HG03175 (cell line): ENCODE measurements at regions not wholly inside any gene's neighbourhood (a gene's known extent, or its start where the extent isn't known, plus 50 kb on each side); places are given as distances from the start of the nearest gene placed in this dataset.
"Not testable (repeated sequence)": the region's sequence is repeated elsewhere in the genome, so short reads cannot be mapped to it uniquely, and the experiment has no call there.

Experiments used
- ATAC-seq: cut with Tn5 transposase; IDR thresholded peaks from one replicate; pipeline ENCODE4 v1.9.1; 2021; ENCODE audit warnings: mild to moderate bottlenecking, moderate library complexity; ENCODE audit not compliant: unreplicated experiment

DNA sequence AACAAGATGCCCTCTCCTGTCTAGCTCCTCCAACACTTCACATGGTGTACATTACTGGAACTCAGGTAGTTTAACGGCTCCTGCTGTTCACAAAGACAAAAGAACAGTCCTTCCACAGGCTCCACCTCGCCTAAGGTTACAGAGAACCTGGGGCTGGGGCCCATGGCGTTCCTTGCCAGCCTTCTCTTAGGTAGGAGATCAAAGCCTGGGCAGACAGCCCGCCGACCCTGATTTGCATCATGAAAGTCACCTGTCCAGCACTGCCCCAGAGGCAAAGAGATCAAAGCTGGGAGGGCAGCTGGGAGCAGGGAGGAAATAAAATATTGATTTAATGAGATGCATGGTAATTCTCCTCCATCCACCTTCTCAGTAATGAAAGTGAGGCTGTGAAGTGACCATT lies 115.0 kb upstream of the SLIT3 start:
- no peak for ATAC-seq

DNA sequence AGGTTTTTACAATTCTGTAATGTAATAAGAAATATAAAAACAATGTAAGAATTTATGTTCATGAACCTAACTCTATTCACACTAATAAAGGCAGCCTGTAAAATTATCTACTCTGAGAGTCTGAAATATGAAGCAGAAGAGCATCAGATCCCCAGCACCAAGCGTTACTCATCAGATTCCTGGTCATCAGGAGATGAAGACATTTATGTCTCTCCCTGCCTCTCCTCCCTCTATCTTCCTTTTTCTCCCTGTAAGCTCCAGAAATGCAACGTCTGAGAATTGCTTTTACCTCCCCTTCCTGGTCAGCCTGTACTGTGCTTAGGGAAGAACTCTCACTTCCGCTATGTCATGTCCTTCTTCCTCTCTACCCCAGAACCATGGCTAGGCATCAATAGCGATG lies 114.4 kb upstream of the SLIT3 start:
- ATAC-seq, result no peak

DNA sequence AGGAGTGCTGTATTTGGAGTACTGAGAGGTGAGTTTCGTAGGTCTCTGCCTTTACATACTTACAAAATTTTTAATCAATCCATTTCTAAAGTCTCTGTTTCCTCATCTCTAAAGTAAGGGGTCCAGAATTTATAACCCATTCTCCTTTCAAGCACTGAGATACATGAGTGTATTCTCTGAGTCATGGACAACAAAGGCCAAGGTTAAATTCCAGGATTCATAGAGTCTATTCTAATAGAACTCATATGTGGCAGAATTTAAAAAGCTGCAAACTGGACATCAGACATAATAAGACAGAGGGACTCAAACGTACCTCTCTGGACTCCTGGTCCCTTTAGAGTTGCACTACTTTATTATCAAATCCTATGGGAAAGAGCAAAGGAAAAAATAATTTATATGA lies 112.5 kb upstream of the SLIT3 start:
- no peak for ATAC-seq

DNA sequence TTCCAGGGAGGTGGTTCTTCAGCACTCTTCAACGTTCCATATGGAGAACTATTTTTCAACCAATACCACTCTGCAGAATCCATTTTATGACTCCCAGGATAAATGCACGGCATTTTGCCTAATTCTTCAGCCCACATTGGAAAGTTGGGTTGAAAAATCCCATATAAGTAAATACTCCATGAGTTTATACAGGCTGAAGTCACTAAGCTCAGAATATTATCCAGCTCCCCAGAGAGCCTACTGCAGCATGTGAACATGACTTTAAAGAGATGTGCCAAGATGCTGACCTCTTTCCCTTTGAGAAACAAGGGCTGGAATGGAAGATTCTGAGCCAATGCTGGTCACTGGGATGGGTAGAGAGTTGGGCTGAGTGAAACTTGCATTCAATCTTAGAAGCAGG lies 111.9 kb upstream of the SLIT3 start:
- ATAC-seq, result no peak

DNA sequence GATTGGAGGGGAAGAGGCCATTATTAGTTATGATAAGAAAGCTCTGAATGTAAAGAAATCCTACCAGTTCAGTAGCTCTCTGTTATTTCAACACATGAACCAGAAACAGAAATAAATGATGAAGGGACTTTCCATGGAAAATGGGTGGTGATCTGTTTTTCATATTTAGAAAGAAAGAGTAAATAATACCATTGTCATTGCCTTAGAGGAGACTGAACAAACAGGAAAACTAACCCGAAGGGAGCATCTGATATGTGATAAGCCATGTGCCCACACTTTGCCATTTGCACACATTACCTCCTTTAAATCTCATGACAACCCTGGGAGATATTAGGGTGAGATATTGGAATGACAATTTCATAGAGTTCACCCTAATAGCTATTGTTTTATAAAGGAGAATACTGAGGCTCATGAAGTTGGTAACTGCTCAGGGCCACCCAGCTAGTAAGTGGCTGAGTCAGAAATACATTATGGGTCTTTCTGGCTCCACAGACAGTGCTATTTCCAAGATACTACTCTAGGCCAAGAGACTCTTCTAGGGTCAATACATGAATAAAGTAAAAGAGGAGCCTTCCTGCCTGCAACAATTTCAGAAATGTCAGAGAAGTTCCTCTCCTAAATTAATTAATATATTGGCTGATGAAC lies 111.0 kb upstream of the SLIT3 start:
- no peak for ATAC-seq

DNA sequence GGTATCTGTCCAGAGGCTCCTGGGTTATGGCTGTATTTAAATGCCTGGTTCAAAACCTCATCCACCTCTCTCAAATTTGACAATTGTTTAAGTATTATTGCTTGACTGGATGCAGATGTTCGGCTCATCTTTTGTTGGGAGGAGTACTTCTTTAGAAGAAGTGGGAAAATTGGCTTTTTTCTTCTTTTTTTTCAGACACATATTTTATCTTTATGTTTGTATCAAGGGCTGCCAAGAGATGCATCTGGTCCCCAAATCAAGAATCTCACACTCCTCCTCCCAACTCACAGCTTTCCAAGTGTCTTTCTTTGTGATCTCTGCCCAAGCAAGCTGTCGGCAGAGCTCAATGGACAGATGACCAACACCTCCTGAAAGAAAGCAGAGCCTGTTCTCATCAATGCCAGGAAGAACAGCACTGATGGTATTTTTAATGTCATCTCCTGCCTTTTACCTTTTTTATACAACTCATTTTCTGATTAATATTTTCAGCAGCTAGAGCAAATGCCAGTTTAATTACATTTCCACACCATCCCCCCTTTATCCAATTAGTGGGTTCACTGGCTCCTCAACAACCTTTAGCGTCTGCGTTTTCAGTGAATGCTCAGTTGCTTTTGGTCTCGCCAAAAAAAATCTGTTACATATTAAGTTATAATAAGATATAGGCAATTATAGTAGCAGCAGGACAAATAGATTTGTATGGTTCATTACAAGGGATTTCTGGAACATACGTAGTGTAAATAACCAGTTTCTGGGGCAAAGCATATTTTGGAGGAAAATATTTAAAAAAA lies 110.3 kb upstream of the SLIT3 start:
- ATAC-seq, result no peak

DNA sequence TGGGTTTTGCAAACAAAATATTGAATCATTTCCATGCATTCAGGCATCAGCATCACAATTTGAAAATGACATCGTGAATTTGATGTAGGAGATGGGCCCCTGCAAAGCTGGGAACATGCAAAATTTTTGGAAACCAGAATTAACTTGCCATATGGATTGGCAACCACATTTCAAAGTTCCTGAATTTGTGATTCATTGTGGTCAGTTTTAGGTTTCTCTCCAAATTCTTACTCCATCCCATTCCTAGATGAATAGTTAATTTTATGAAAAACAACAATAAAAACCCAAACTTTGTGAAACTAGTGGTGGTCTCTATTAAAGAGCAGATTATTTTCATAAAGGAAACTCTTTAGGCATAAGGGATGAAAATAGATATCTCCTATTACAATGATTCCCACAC lies 107.8 kb upstream of the SLIT3 start:
- no peak for ATAC-seq

DNA sequence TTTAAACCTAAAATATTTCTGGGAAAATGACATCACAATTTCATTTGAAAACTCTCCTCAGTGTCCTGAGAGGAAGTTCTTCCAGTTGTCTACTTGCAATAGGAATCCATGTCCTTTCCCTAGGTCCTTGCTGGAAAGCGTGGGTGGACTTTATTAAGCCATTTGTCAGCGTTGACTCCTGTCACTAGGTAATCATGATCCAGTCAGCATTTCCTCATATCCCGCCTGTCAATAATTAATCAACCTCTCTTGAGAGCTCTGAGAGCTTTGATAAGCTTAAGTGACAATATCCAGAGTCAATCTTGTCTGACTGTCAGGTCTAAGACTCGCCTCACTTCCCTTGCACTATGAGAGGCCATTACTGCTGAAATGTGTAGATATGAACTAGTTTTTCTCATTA lies 107.2 kb upstream of the SLIT3 start:
- ATAC-seq, result no peak

DNA sequence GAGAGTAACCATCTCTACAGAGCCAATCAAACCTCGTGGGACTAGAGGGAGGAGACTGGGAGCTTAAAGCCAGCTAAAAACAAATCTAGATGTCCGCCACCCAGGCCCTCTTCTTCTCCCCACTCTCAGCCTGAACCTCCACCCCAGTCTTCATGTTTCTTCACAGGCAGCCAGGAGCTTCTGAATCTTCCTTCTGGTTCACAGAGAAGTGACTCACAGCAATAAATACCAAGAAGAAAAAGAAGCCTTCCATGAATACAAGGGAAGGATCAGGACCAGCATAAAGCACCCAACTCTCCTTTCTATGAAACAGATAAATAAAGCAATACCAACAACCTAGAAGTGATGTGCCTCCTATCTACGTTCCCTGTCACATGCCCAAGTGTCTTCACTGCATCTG lies 103.3 kb upstream of the SLIT3 start:
- ATAC-seq, result no peak

DNA sequence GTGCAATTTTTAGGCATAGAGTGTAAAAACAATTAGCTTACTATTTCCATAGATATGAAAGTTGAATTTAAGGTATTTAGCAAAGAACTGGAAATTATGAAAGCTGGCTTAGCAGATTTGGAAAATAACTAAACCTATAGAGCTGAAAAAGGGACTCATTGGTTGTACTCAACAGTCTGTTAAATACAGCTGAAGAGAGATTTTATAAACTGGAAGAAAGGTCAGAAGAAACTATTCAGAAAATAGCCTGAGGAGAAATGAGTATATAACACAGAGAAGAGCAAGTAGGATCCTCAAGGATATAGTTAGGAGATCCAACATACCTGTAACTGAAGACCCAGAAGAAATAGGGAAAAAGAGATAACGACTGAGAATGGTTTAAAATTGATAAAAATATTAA lies 97.6 kb upstream of the SLIT3 start:
- no peak for ATAC-seq

DNA sequence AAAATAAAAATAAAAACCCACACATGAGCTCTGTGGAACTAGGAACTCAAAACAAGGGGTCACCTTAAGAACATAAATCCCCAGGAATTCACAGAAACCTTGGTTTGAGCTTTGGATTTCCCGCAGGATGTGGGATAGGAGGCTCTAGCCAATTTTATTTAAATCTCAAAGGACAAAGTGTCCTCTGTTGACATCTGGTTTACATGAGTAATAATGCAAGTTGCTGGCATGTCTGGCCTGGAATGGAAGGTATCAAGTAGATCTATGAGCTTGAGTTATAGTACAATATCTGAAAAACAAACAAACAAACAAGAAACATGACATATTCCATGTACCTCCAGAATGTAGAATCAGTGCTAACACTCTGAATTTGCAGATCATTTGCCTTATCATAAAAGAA lies 94.2 kb upstream of the SLIT3 start:
- no peak for ATAC-seq

DNA sequence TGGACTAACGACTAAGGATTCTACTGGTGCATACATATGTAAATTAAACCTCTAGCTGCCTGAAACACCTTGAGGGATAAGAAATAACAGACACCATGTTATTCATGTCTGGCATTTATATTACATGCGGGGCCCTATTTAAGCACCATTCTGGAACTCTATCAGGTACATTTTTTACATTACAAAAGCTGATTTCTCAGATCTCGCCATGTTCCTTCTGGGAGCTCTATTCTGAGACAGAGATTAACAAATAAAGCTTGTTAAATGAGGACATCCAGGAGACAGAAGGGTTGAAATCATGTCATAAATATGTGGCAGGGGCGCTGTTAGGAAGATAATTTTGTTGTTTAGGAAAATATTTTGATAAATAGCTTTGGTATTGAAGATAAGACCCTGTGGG lies 93.4 kb upstream of the SLIT3 start:
- ATAC-seq, result no peak

DNA sequence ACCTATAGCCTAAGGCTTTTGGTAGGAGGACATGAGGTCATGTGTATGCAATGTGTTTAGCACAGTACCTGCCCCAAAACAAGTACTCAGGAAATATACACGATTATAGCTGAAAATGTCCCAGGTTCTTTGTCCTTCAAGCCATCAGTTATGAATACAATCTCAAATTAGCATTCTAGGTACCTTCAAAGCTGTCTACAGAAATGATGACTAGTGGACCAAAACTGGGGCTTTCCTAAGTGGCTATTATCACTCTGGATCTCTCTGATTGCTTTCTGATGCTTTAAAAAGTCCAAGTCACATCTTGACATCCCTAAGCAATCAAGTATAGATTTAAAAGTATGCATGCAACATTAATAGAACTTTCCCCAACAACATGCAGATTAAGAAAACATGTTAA lies 93.0 kb upstream of the SLIT3 start:
- no peak for ATAC-seq

DNA sequence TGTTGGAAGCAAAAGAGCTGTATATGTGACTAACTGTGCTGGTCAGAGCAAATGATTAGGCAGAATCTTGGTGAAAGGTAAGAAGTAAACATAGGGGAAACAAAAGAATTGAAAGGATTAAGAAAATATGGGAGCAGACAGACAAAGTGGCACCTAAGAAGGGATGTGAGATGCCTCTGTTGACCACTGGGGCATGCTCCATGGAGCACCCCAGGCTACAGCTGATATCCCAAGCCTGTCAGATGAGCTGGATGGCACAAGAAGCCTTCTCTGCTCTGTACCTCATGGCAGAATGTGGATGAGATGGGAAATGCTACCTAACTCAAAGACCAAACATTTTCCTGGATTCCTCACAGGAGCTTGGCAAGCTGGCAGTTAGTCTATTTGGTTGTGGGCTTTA lies 89.3 kb upstream of the SLIT3 start:
- ATAC-seq, result no peak

DNA sequence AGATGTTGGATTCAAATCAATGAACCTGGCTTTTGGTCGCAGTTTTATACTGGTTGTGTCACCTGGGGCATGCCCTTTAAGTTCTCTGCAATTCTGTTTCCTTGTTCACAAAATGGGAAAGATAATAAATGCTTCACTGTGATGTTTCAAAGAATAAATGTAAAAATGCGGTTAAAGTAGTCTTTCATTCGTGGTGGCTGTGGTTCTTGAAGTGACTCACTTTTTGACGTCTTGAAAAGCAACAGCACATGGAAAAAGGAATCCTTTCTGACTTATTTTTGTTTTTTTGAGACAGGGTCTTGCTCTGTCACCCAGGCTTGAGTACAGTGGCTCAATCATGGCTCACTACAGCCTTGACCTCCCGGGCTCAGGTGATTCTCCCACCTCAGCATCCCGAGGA lies 88.4 kb upstream of the SLIT3 start:
- ATAC-seq, result no peak

DNA sequence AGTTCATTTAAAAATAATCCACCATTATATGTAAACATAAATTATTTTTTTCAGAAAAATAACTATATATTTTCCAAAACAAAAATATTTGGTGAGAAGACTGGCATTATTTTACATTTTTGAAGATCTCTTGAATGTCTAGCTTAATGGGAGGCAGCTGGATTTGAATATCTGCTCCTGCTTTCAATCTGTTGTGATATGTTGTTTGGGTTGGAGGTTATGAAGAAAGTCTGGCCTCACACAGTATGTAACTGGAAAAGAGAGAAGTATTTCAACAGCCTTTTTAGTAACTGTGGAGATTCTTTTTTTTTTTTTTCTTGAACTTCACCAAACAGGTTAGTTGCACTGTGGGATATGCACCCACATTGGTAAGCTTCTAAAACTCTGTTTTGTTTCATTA lies 84.7 kb upstream of the SLIT3 start:
- ATAC-seq, result no peak

DNA sequence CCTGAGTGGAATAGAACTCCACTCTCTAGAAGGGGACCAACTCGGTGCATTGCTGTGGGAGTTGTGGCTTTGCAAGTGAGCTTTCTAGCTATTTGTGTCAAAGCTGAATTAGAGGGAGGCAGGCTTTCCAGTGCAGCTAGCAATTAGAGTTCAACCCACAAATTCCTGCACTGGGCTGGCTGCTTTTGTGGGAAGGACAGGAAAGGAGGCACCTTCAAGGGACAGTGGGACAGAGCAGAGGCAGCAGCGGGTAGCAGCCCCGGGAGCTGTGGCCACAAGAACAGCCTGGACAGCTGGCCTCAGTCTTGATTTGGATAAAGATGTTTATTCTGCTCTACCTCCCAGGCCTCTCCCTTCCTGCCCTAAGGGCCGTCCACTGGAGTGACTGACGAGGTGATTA lies 83.7 kb upstream of the SLIT3 start:
- no peak for ATAC-seq

DNA sequence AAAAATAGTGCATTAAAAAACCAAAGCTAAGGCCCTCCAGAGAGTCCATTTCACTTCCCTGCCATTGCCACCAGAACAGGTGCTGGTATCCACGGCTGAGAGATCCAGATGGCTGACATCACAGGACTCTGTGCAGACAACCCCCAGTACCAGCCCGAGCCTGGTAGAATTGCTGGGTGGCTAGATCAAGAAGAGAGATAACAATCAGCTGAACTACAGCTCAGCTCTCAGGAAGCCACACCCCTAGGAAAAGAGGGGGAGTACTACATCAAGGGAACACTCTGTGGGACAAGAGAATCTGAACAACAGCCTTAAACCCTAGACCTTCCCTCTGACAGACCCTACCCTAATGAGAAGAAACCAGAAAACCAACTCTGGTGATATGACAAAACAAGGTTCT lies 73.8 kb upstream of the SLIT3 start:
- no peak for ATAC-seq

DNA sequence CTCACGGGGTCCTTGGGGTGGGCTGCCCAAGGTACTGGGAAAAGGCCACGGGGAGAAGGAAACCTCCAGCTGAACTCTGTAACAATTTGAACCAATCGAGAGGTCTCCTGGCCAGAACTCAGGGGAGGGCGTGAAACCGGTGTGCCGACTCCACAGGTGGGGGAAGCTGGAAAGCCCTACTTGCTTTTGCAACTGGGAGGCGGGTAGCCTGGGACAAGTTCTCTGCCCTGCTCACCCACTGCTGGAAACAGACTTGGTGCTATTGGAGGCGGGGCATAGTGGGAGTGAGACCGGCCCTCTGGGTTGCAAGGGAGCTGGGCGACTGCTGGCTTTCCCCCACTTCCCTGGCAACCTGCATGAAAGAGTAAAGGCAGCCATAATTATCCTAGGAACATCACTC lies 73.2 kb upstream of the SLIT3 start:
- ATAC-seq, result no peak

DNA sequence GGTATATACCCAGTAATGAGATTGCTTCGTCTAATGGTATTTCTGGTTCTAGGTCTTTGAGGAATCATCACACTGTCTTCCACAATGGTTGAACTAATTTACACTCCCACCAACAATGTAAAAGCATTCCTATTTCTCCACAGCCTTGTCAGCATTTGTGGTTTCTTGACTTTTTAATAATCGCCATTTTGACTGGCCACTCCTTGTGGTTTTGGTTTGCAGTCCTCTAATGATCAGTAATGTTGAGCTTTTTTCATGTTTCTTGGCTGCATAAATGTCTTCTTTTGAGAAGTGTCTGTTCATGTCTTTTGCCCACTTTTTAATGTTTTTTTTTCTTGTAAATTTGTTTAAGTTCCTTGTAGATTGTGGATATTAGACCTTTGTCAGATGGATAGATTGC lies 70.9 kb upstream of the SLIT3 start:
- not testable (repeated sequence) for ATAC-seq

DNA sequence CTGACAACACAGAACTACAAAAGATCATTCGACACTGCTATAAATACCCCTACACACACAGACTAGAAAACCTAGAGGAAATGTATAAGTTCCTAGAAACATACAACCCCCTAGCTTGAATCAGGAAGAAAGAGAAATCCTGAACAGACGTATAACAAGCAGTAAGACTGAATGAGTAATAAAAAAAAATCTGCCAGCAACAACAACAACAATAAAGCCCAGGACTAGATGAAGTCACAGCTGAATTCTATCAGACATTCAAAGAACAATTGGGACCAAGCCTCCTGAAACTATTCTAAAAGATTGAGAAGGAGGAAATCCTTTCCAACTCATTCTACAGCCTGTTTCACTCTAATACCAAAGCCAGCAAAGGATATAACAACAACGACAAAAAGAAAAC lies 68.2 kb upstream of the SLIT3 start:
- no peak for ATAC-seq

DNA sequence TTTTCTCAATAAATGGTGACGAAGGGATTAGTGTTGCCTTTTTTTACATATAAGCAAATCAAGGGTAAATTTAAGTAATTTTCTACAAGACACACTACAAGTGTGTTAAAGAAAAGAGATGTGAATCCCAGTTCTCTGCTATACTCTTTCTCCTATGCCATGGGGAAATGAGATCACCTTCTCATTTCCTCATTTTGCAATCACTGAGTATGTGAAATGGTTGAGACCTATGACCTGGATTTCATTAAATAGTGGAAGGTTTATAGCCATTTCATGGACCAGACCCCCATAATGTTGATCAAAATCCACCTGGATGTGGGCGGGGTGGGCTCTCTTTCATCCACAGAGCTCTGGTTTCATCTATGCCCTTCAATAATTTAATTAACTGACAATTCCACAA lies 66.9 kb upstream of the SLIT3 start:
- no peak for ATAC-seq

DNA sequence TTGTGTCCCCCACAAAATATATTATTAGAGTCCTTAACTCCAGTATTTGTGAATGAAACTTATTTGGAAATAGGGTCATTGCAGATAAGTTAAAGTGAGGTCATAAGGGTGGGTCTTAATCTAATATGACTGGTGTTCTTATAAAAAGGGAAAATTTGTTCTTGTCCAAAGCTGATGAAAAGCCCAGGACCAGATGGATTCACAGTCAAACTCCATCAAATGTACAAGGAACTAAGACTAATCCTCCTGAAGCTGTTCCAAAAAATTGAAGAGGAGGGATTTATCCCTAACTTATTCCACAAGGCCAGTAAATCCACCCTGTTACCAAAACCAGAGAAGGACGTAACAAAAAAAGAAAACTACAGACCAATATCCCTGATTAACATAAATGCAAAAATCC lies 56.4 kb upstream of the SLIT3 start:
- no peak for ATAC-seq
